ENCODE measurements at regions not wholly inside any gene's neighbourhood (a gene's known extent, or its start where the extent isn't known, plus 50 kb on each side); places are given as distances from the start of the nearest gene placed in this dataset.

GRCh38 chr6:20284672-20285071 lies 72.4 kb upstream of the MBOAT1 start:
- no peak for TF ChIP-seq CTCF (IDR thresholded peaks at IDR 0.05)
- Histone ChIP-seq H3K36me3 (no peaks in the 10 kb centered on the region), H3K9me3 (no peaks in the 10 kb centered on the region), H3K4me3 (no peak overlapping the region), H3K27ac (no peak overlapping the region), H3K4me1 (no peaks in the 10 kb centered on the region), H3K27me3 (peaks cover 0 to 7% (median 2%) of the 10 kb centered on the region in 4 donors)
- FAIRE-seq (no peak), ATAC-seq (no peak), DNase-seq (no peak)
- WGBS, 2 donors, result 77 to 95% methylated on average over 1 of the region's 1 CpG
- intact Hi-C loops (cut with DNase I), result no loop called here

GRCh38 chr6:20286968-20287565 lies 74.8 kb upstream of the MBOAT1 start:
- H3K27me3 ChIP-seq, result no peaks in the 10 kb centered on the region
- ATAC-seq (no peak), FAIRE-seq (no peak), DNase-seq (no peak)
- no peak overlapping the region for H3K4me3 ChIP-seq
- H3K36me3 ChIP-seq, result no peaks in the 10 kb centered on the region
- intact Hi-C loops (cut with DNase I), result no loop called here
- H3K27ac ChIP-seq, result no peak overlapping the region
- no peaks in the 10 kb centered on the region for H3K9me3 ChIP-seq
- H3K4me1 ChIP-seq, result no peaks in the 10 kb centered on the region
- WGBS, 2 donors, result 36 to 64% methylated on average over 1 of the region's 1 CpG
- TF ChIP-seq CTCF (IDR thresholded peaks at IDR 0.05), result no peak

GRCh38 chr6:20291764-20292580 lies 79.7 kb upstream of the MBOAT1 start:
- no peaks in the 10 kb centered on the region for H3K27me3 ChIP-seq
- DNase-seq, result peak in 5 of 6 donors; percentile 34 to 79 (median 67)
- intact Hi-C loops (cut with DNase I), result loop anchor here (5.0 to 10.0 kb wide), 2 partner anchors 233 to 235 kb away; no protein-coding TSS in a partner anchor
- no peaks in the 10 kb centered on the region for H3K9me3 ChIP-seq
- no peaks in the 10 kb centered on the region for H3K36me3 ChIP-seq
- peak; percentile 79 to 99 (median 96) for ATAC-seq
- WGBS, 2 donors, result 14 to 17% methylated on average over 10 of the region's 10 CpGs
- no peak overlapping the region for H3K4me3 ChIP-seq
- TF ChIP-seq CTCF (IDR thresholded peaks at IDR 0.05), result peak; percentile 68 to 88 (median 77)
- H3K4me1 ChIP-seq, result no peaks in the 10 kb centered on the region
- no peak overlapping the region for H3K27ac ChIP-seq
- FAIRE-seq, result peak; percentile 87

- WGBS, 2 donors, result 88 to 96% methylated on average over 2 of the region's 2 CpGs
- Histone ChIP-seq H3K9me3 (no peaks in the 10 kb centered on the region), H3K27me3 (no peaks in the 10 kb centered on the region), H3K4me3 (no peak overlapping the region), H3K36me3 (no peaks in the 10 kb centered on the region), H3K4me1 (no peaks in the 10 kb centered on the region), H3K27ac (no peak overlapping the region)
- FAIRE-seq (no peak), ATAC-seq (no peak), DNase-seq (no peak)
- intact Hi-C loops (cut with DNase I), result loop anchor here (5.0 to 10.0 kb wide), 2 partner anchors 232 to 234 kb away; no protein-coding TSS in a partner anchor
- no peak for TF ChIP-seq CTCF (IDR thresholded peaks at IDR 0.05)
These were observed 80.6 kb upstream of the MBOAT1 start for GRCh38 chr6:20292905-20293304.

GRCh38 chr6:20301256-20301655 lies 89.0 kb upstream of the MBOAT1 start:
- Histone ChIP-seq H3K9me3 (no peaks in the 10 kb centered on the region), H3K27me3 (no peaks in the 10 kb centered on the region), H3K4me3 (no peak overlapping the region), H3K27ac (no peak overlapping the region), H3K4me1 (no peaks in the 10 kb centered on the region), H3K36me3 (no peaks in the 10 kb centered on the region)
- DNase-seq (peak in 1 of 6 donors; percentile 37), FAIRE-seq (no peak), ATAC-seq (no peak)
- intact Hi-C loops (cut with DNase I), result no loop called here
- WGBS, 2 donors, result 95 to 96% methylated on average over 27 to 29 of the region's 29 CpGs
- TF ChIP-seq CTCF (IDR thresholded peaks at IDR 0.05), result no peak

Data from pancreas (tissue), 10 donors.